Stomach (tissue), 8 donors: ENCODE measurements at regions not wholly inside any gene's neighbourhood (a gene's known extent, or its start where the extent isn't known, plus 50 kb on each side); places are given as distances from the start of the nearest gene placed in this dataset.

ENCODE experiments used
- DNase-seq, 2 donors: peaks; one replicate each; pipeline versions ENCODE4 v3.0.0 to v3.0.0-alpha.2; 2013 to 2019
- H3K27ac ChIP-seq, 5 donors: fragments of 200-600 bp in 4 of 5; sonication (generic) in 4 of 5; one replicate each; pipeline ENCODE4 v1.5.1; 2013 to 2019; ENCODE audit warnings: mild to moderate bottlenecking in 1 of 5, moderate library complexity in 1 of 5
- H3K27me3 ChIP-seq, 3 donors: fragments of 200-600 bp; sonication (generic); one replicate each; pipeline ENCODE4 v1.5.1; 2017 to 2019; ENCODE audit warnings: mixed run types in 1 of 3
- H3K36me3 ChIP-seq, 4 donors: fragments of 200-600 bp; sonication (generic); 1 replicate in 3 of 4; 2 replicates in 1 of 4; pipeline ENCODE4 v1.5.1; 2016 to 2019
- H3K4me1 ChIP-seq, 4 donors: fragments of 200-600 bp; sonication (generic); one replicate each; pipeline ENCODE4 v1.5.1; 2016 to 2019
- H3K4me3 ChIP-seq, 4 donors: fragments of 200-600 bp; sonication (generic) in 3 of 4; one replicate each; pipeline ENCODE4 v1.5.1; 2016 to 2019; ENCODE audit warnings: mild to moderate bottlenecking in 1 of 4
- H3K9me3 ChIP-seq, 4 donors: fragments of 200-600 bp; sonication (generic); one replicate each; pipeline ENCODE4 v1.5.1; 2016 to 2019
- CTCF ChIP-seq, 7 experiments: fragments of 450-650 bp in 4 of 7; fragments of 200-600 bp in 3 of 7; sonication (generic) in 3 of 7; IDR thresholded peaks; one replicate each; pipeline ENCODE4 v1.5.1; 2016 to 2019; ENCODE audit warnings: antibody characterized with exemption in 7 of 7, control low read depth in 2 of 7, mild to moderate bottlenecking in 1 of 7
- EP300 ChIP-seq: sonication (generic); formaldehyde crosslinking; IDR thresholded peaks from one replicate; pipeline ENCODE4 v1.6.1; 2017; ENCODE audit warnings: antibody characterized with exemption
- POLR2A ChIP-seq, 4 donors: fragments of 450-650 bp; IDR thresholded peaks; one replicate each; pipeline ENCODE4 v1.6.1; 2016; ENCODE audit warnings: antibody characterized with exemption in 4 of 4, control low read depth in 2 of 4, mild to moderate bottlenecking in 1 of 4, moderate library complexity in 1 of 4
- POLR2AphosphoS5 ChIP-seq, 3 donors: sonication (generic); formaldehyde crosslinking; IDR thresholded peaks; one replicate each; pipeline ENCODE4 v1.6.1; 2016; ENCODE audit warnings: antibody characterized with exemption in 3 of 3
- WGBS, 5 donors: extraction: QIAGEN DNeasy Blood & Tissue Kit in 3 of 5; methylation state at CpG; one replicate each; pipeline versions ENCODE4 v1.1.5 to v1.1.7; 2013 to 2018; 5-methylcytosine and 5-hydroxymethylcytosine counted together
- intact Hi-C: fragments of 100-400 bp; cut with DNase I; formaldehyde crosslinking; loops from one replicate; pipeline ENCODE4 v1.15.1; 2023; ENCODE audit warnings: low total_unique reads
- donor health status: healthy with polysubstance abuse.
- donor health status: Bipolar disorder and iron deficiency.
- donor health status: healthy.

- no peak overlapping the region for H3K27ac ChIP-seq
- DNase-seq: no peak
- H3K4me1 ChIP-seq: no peaks in the 10 kb centered on the region
- H3K36me3 ChIP-seq: no peaks in the 10 kb centered on the region
- TF ChIP-seq POLR2A (IDR thresholded peaks at IDR 0.05): no peak
- intact Hi-C loops: no loop called here
- H3K27me3 ChIP-seq: no peaks in the 10 kb centered on the region
- H3K4me3 ChIP-seq: no peak overlapping the region
- no peaks in the 10 kb centered on the region for H3K9me3 ChIP-seq
- WGBS, 5 donors: 80 to 88% (median 81%) methylated on average over 1 of the region's 1 CpG
Measured at GRCh38 chr9:31639451-31639850, 745.0 kb upstream of the ACO1 start.

- Histone ChIP-seq H3K36me3 (no peaks in the 10 kb centered on the region), H3K9me3 (no peaks in the 10 kb centered on the region), H3K27me3 (no peaks in the 10 kb centered on the region), H3K27ac (no peak overlapping the region), H3K4me1 (no peaks in the 10 kb centered on the region), H3K4me3 (no peak overlapping the region)
- no peak for TF ChIP-seq POLR2A (IDR thresholded peaks at IDR 0.05)
- no peak for TF ChIP-seq EP300
- TF ChIP-seq POLR2AphosphoS5 (IDR thresholded peaks at IDR 0.05): no peak
- no peak for TF ChIP-seq CTCF (IDR thresholded peaks at IDR 0.05)
- intact Hi-C loops: no loop called here
- WGBS, 5 donors: 54 to 73% (median 68%) methylated on average over 3 of the region's 3 CpGs
- DNase-seq: no peak
Measured at GRCh38 chr9:31669311-31669710, 715.1 kb upstream of the ACO1 start.

DNA sequence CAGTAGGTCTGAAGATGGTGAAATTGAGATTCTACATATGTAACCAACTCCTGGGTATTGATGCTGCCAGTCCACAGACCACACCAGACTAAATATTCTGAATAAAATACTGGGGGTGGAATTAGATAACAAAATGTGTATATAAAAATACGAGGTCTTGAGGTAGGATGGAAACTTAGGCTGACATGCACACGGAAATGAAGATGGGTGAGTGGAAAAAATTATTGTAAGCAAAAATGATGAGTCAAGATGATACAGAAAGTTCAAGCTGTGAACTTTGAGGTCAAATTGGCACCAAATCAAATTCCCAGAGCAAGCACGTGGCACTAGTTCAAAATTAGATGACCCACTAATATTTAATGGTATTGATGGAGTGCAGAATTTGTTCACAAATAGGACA, 713.4 kb upstream of the ACO1 start:
- H3K4me3 ChIP-seq: no peak overlapping the region
- TF ChIP-seq POLR2A (IDR thresholded peaks at IDR 0.05) (no peak), CTCF (IDR thresholded peaks at IDR 0.05) (no peak), EP300 (no peak), POLR2AphosphoS5 (IDR thresholded peaks at IDR 0.05) (no peak)
- WGBS, 5 donors: 63 to 83% (median 76%) methylated on average over 3 of the region's 3 CpGs
- intact Hi-C loops: no loop called here
- no peak overlapping the region for H3K27ac ChIP-seq
- H3K27me3 ChIP-seq: no peaks in the 10 kb centered on the region
- no peaks in the 10 kb centered on the region for H3K4me1 ChIP-seq
- no peak for DNase-seq
- H3K9me3 ChIP-seq: no peaks in the 10 kb centered on the region
- no peaks in the 10 kb centered on the region for H3K36me3 ChIP-seq

DNA sequence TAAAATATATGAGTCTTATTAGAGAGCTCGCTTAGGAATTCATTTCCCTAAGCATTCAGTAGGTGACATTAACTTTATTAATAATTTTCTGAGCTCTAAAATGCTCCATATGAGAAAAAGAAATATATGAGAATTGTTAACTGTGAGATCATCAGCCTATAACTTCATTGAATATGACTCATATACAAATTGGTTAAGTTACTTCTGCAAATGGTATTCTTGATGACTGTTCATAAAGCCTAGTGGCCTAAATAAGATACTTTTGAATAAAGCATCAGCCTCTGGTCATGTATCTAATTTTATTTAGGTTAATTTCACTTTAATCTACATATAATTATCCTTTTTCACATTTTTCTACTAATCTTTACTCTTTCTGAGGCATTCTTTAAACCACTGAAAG, 710.2 kb upstream of the ACO1 start:
- TF ChIP-seq POLR2A (IDR thresholded peaks at IDR 0.05) (no peak), POLR2AphosphoS5 (IDR thresholded peaks at IDR 0.05) (no peak), EP300 (no peak), CTCF (IDR thresholded peaks at IDR 0.05) (no peak)
- no peak for DNase-seq
- Histone ChIP-seq H3K27ac (no peak overlapping the region), H3K4me1 (no peaks in the 10 kb centered on the region), H3K36me3 (no peaks in the 10 kb centered on the region), H3K9me3 (no peaks in the 10 kb centered on the region), H3K4me3 (no peak overlapping the region), H3K27me3 (no peaks in the 10 kb centered on the region)
- 91 to 96% (median 94%) methylated on average over 1 of the region's 1 CpG for WGBS, 5 donors
- intact Hi-C loops: no loop called here

DNA sequence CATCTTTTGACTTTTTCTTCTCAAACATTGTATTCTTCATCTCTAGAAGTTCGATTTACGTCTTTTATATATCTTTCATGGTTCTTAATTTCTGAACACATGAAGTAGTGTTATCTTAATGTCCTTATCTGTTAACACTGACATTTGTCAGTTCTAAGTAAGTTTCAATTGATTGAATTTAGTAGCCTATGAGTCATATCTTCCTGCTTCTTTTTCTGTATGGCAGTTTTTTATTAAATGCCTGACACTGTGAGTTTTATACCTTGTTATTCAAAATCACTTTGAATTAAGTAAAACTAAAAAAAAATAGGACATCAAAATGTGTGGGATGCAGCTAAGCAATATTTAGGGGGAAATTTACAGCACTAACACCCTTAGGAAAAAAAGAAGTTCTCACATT, 707.0 kb upstream of the ACO1 start:
- 70 to 89% (median 72%) methylated on average over 2 of the region's 2 CpGs for WGBS, 5 donors
- intact Hi-C loops: no loop called here
- H3K4me1 ChIP-seq: no peaks in the 10 kb centered on the region
- DNase-seq: no peak
- H3K4me3 ChIP-seq: no peak overlapping the region
- no peaks in the 10 kb centered on the region for H3K27me3 ChIP-seq
- no peaks in the 10 kb centered on the region for H3K9me3 ChIP-seq
- H3K27ac ChIP-seq: no peak overlapping the region
- TF ChIP-seq POLR2AphosphoS5 (IDR thresholded peaks at IDR 0.05): no peak
- TF ChIP-seq EP300: no peak
- no peak for TF ChIP-seq POLR2A (IDR thresholded peaks at IDR 0.05)
- no peak for TF ChIP-seq CTCF (IDR thresholded peaks at IDR 0.05)
- H3K36me3 ChIP-seq: no peaks in the 10 kb centered on the region
